MM.1S (cell line): ENCODE measurements at regions not wholly inside any gene's neighbourhood (a gene's known extent, or its start where the extent isn't known, plus 50 kb on each side); places are given as distances from the start of the nearest gene placed in this dataset.

ENCODE experiments used
- CTCF ChIP-seq: fragments of 300-600 bp; sonication (generic); IDR thresholded peaks from 2 replicates; pipeline ENCODE4 v1.5.1; 2016; ENCODE audit warnings: antibody characterized with exemption, low read length, mixed read lengths
- EZH2 ChIP-seq: fragments of 300-600 bp; sonication (generic); optimal IDR thresholded peaks from 2 replicates; pipeline ENCODE3; 2017; ENCODE audit warnings: low read depth, mild to moderate bottlenecking, antibody characterized with exemption, low read length, mixed read lengths
- EZH2phosphoT487 ChIP-seq: fragments of 300-600 bp; sonication (generic); IDR thresholded peaks from 2 replicates; pipeline ENCODE4 v1.6.1; 2018; ENCODE audit warnings: antibody characterized with exemption, low read length

- TF ChIP-seq CTCF = no peak
- no peak for TF ChIP-seq EZH2
- no peak for TF ChIP-seq EZH2phosphoT487
Measured at GRCh38 chr11:92316106-92316809, 91.6 kb downstream of the FAT3 start.
